H9 (cell line): ENCODE measurements at regions not wholly inside any gene's neighbourhood (a gene's known extent, or its start where the extent isn't known, plus 50 kb on each side); places are given as distances from the start of the nearest gene placed in this dataset.

Experiments
- DNase-seq: peaks from one replicate; pipeline ENCODE4 v3.0.0-alpha.2; 2017
- H2AFZ ChIP-seq: one replicate; pipeline ENCODE4 v1.6.1; 2013; ENCODE audit warnings: mild to moderate bottlenecking, low read length, control low read depth, moderate library complexity
- H2AK5ac ChIP-seq: 2 replicates; pipeline ENCODE4 v1.6.1; 2013; ENCODE audit warnings: low read length, control low read depth, mixed read lengths; ENCODE audit not compliant: insufficient read length
- H2BK120ac ChIP-seq: one replicate; pipeline ENCODE4 v1.6.1; 2013; ENCODE audit warnings: low read depth, mild to moderate bottlenecking, low read length, control low read depth, inconsistent platforms; ENCODE audit not compliant: poor library complexity, severe bottlenecking
- H2BK12ac ChIP-seq: 2 replicates; pipeline ENCODE4 v1.6.1; 2013; ENCODE audit warnings: low read length, control low read depth, mixed read lengths, low read depth; ENCODE audit not compliant: insufficient read length
- H2BK15ac ChIP-seq: 2 replicates; pipeline ENCODE4 v1.6.1; 2013; ENCODE audit warnings: low read depth, low read length, control low read depth
- H2BK20ac ChIP-seq: one replicate; pipeline ENCODE4 v1.6.1; 2013; ENCODE audit warnings: low read depth, mild to moderate bottlenecking, low read length, control low read depth, inconsistent platforms; ENCODE audit not compliant: poor library complexity, severe bottlenecking
- H2BK5ac ChIP-seq: 2 replicates; pipeline ENCODE4 v1.6.1; 2013; ENCODE audit warnings: low read length, control low read depth, mixed read lengths; ENCODE audit not compliant: insufficient read length
- H3K14ac ChIP-seq: 2 replicates; pipeline ENCODE4 v1.6.1; 2013; ENCODE audit warnings: low read length, control low read depth; ENCODE audit not compliant: insufficient read depth
- H3K18ac ChIP-seq: 2 replicates; pipeline ENCODE4 v1.6.1; 2013; ENCODE audit warnings: low read depth, mild to moderate bottlenecking, mixed read lengths, low read length, control low read depth; ENCODE audit not compliant: insufficient read length
- H3K23ac ChIP-seq: 2 replicates; pipeline ENCODE4 v1.6.1; 2013; ENCODE audit warnings: low read length, control low read depth, mixed read lengths, low read depth; ENCODE audit not compliant: insufficient read length
- H3K23me2 ChIP-seq: 2 replicates; pipeline ENCODE4 v1.6.1; 2013; ENCODE audit warnings: low read depth, mild to moderate bottlenecking, mixed read lengths, low read length, control low read depth; ENCODE audit not compliant: insufficient read length, poor library complexity, severe bottlenecking
- H3K27ac ChIP-seq: 2 replicates; pipeline ENCODE4 v1.5.1; 2013; ENCODE audit warnings: low read length, control low read depth, mixed read lengths, low read depth; ENCODE audit not compliant: insufficient read length
- H3K27me3 ChIP-seq: 2 replicates; pipeline ENCODE4 v1.6.1; 2013; ENCODE audit warnings: low read length, control low read depth, inconsistent platforms; ENCODE audit not compliant: insufficient read depth
- H3K4ac ChIP-seq: 2 replicates; pipeline ENCODE4 v1.6.1; 2013; ENCODE audit warnings: low read depth, mild to moderate bottlenecking, control low read depth, inconsistent platforms, low read length, moderate library complexity
- H3K4me1 ChIP-seq: 2 replicates; pipeline ENCODE4 v1.6.1; 2013; ENCODE audit warnings: low read length, control low read depth, inconsistent platforms; ENCODE audit not compliant: insufficient read depth
- H3K4me2 ChIP-seq: 2 replicates; pipeline ENCODE4 v1.6.1; 2013; ENCODE audit warnings: low read length, control low read depth, mixed read lengths; ENCODE audit not compliant: insufficient read length, insufficient read depth
- H3K56ac ChIP-seq: 2 replicates; pipeline ENCODE4 v1.6.1; 2013; ENCODE audit warnings: low read depth, mild to moderate bottlenecking, mixed read lengths, low read length, control low read depth; ENCODE audit not compliant: insufficient read length
- H3K79me1 ChIP-seq: 2 replicates; pipeline ENCODE4 v1.6.1; 2013; ENCODE audit warnings: low read depth, mild to moderate bottlenecking, moderate library complexity, low read length, control low read depth, inconsistent platforms; ENCODE audit not compliant: insufficient read depth, poor library complexity, severe bottlenecking
- H3K79me2 ChIP-seq: 2 replicates; pipeline ENCODE4 v1.6.1; 2013; ENCODE audit warnings: low read length, control low read depth, inconsistent platforms; ENCODE audit not compliant: insufficient read depth
- H3K9ac ChIP-seq: 2 replicates; pipeline ENCODE4 v1.6.1; 2013; ENCODE audit warnings: low read length, control low read depth, mixed read lengths; ENCODE audit not compliant: insufficient read length; ENCODE audit errors: extremely low read depth
- H3K9me3 ChIP-seq: one replicate; pipeline ENCODE4 v1.6.1; 2013; ENCODE audit warnings: low read depth, low read length, inconsistent platforms; ENCODE audit not compliant: control insufficient read depth
- H3T11ph ChIP-seq: one replicate; pipeline ENCODE4 v1.6.1; 2013; ENCODE audit warnings: mild to moderate bottlenecking, low read length, control low read depth, inconsistent platforms
- H4K20me1 ChIP-seq: one replicate; pipeline ENCODE4 v1.6.1; 2013; ENCODE audit not compliant: control insufficient read depth, insufficient read length, insufficient read depth
- H4K5ac ChIP-seq: 2 replicates; pipeline ENCODE4 v1.6.1; 2013; ENCODE audit warnings: low read depth, mild to moderate bottlenecking, mixed read lengths, low read length, control low read depth; ENCODE audit not compliant: insufficient read length
- H4K8ac ChIP-seq: replicated peaks from 2 replicates; pipeline ENCODE4 v1.6.1; 2013; ENCODE audit warnings: low read length, control low read depth, mixed read lengths, low read depth; ENCODE audit not compliant: insufficient read length
- H4K91ac ChIP-seq: 2 replicates; pipeline ENCODE4 v1.6.1; 2013; ENCODE audit warnings: low read depth, mild to moderate bottlenecking, moderate library complexity, mixed read lengths, low read length, control low read depth; ENCODE audit not compliant: insufficient read length
- H3K27ac Mint-ChIP-seq, 3 experiments: 2 replicates in 2 of 3; 3 replicates in 1 of 3; pipeline ENCODE4 v1.8.0; 2020 to 2021; ENCODE audit warnings: mixed read lengths in 3 of 3, mild to moderate bottlenecking in 1 of 3, moderate library complexity in 1 of 3
- H3K27me3 Mint-ChIP-seq: 2 replicates; pipeline ENCODE4 v1.8.0; 2021; ENCODE audit warnings: low read depth, mild to moderate bottlenecking, moderate library complexity, mixed read lengths
- H3K36me3 Mint-ChIP-seq, 3 experiments: 2 replicates in 2 of 3; 3 replicates in 1 of 3; pipeline ENCODE4 v1.8.0; 2020 to 2021; ENCODE audit warnings: low read depth in 3 of 3, mixed read lengths in 3 of 3; ENCODE audit not compliant: insufficient read depth in 1 of 3
- H3K4me1 Mint-ChIP-seq, 2 experiments: 2 replicates each; pipeline ENCODE4 v1.8.0; 2020; ENCODE audit warnings: mixed read lengths in 2 of 2
- H3K4me3 Mint-ChIP-seq, 2 experiments: 2 replicates in 1 of 2; 3 replicates in 1 of 2; pipeline ENCODE4 v1.8.0; 2020 to 2021; ENCODE audit warnings: mild to moderate bottlenecking in 2 of 2, mixed read lengths in 2 of 2, moderate library complexity in 1 of 2
- H3K9me3 Mint-ChIP-seq, 2 experiments: 2 replicates in 1 of 2; 3 replicates in 1 of 2; pipeline ENCODE4 v1.8.0; 2020; ENCODE audit warnings: mild to moderate bottlenecking in 2 of 2, mixed read lengths in 2 of 2, moderate library complexity in 1 of 2
- CTCF ChIP-seq: fragments of 200-600 bp; sonication (generic); conservative IDR thresholded peaks from 3 replicates; pipeline ENCODE4 v1.8.0; 2021; ENCODE audit warnings: antibody characterized with exemption, mild to moderate bottlenecking
- WGBS: extraction: QIAGEN DNeasy Blood & Tissue Kit; methylation state at CpG from one replicate; pipeline ENCODE4 v1.1.7; 2013; ENCODE audit warnings: missing lambda C conversion rate, low lambda C conversion rate, mixed read lengths; ENCODE audit not compliant: insufficient read length; ENCODE audit errors: extremely low coverage; 5-methylcytosine and 5-hydroxymethylcytosine counted together

GRCh38 chr16:86923656-86924055, 345.3 kb downstream of the FOXL1 start:
- Mint-ChIP-seq H3K36me3 (peaks cover 2 to 9% (median 3%) of the 10 kb centered on the region in 3 experiments; a peak in 5 of 7 replicates), H3K4me1 (peaks cover 8 to 19% of the 10 kb centered on the region in 2 experiments), H3K9me3 (peaks cover 13 to 17% of the 10 kb centered on the region in 2 experiments; a peak in 4 of 5 replicates), H3K4me3 (no peak overlapping the region), H3K27ac (no peak overlapping the region), H3K27me3 (peaks cover 6% of the 10 kb centered on the region)
- H3K23ac ChIP-seq: no peak overlapping the region
- H3K18ac ChIP-seq: no peak overlapping the region
- H2BK120ac ChIP-seq: no peak overlapping the region
- H3K27me3 ChIP-seq: no peaks in the 10 kb centered on the region
- no peak overlapping the region for H3K27ac ChIP-seq
- H3K79me1 ChIP-seq: no peaks in the 10 kb centered on the region
- no peak overlapping the region for H3K9ac ChIP-seq
- DNase-seq: no peak
- no peaks in the 10 kb centered on the region for H3K79me2 ChIP-seq
- no peak overlapping the region for H2BK12ac ChIP-seq
- no peaks in the 10 kb centered on the region for H3K4me1 ChIP-seq
- no peak overlapping the region for H2AFZ ChIP-seq
- H4K20me1 ChIP-seq: no peaks in the 10 kb centered on the region
- no peak overlapping the region for H4K91ac ChIP-seq
- H4K5ac ChIP-seq: no peak overlapping the region
- H2BK5ac ChIP-seq: no peak overlapping the region
- H4K8ac ChIP-seq: no peak overlapping the region
- TF ChIP-seq CTCF: no peak
- H3K4me2 ChIP-seq: no peak overlapping the region
- no peak overlapping the region for H2AK5ac ChIP-seq
- H2BK20ac ChIP-seq: no peak overlapping the region
- no peak overlapping the region for H2BK15ac ChIP-seq
- no peak overlapping the region for H3T11ph ChIP-seq
- no peaks in the 10 kb centered on the region for H3K23me2 ChIP-seq
- H3K9me3 ChIP-seq: peaks cover 9% of the 10 kb centered on the region
- H3K14ac ChIP-seq: no peak overlapping the region
- no CpG with 5 or more reads among the region's 4 CpGs for WGBS
- H3K4ac ChIP-seq: no peak overlapping the region
- no peak overlapping the region for H3K56ac ChIP-seq
